ENCODE measurements at regions not wholly inside any gene's neighbourhood (a gene's known extent, or its start where the extent isn't known, plus 50 kb on each side); places are given as distances from the start of the nearest gene placed in this dataset.
A peak's percentile ranks its signal among the peaks of the same experiment; 100 is the strongest.
"Not testable (repeated sequence)": the region's sequence is repeated elsewhere in the genome, so short reads cannot be mapped to it uniquely, and the experiment has no call there.

- no peak overlapping the region for H3K27ac ChIP-seq
- no peak for DNase-seq (ENCODE audit: low read depth, low spot score)
These were observed 500.5 kb downstream of the SETD4 start for GRCh38 chr21:35559829-35560225.

GRCh38 chr21:35559128-35559828, 501.0 kb downstream of the SETD4 start:
- no peak overlapping the region for H3K27ac ChIP-seq
- DNase-seq (ENCODE audit: low read depth, low spot score) = no peak

GRCh38 chr21:35556536-35556935, 503.8 kb downstream of the SETD4 start:
- no peak for DNase-seq (ENCODE audit: low read depth, low spot score)
- H3K27ac ChIP-seq = no peak overlapping the region

- H3K27ac ChIP-seq; DNase-seq (ENCODE audit: low read depth, low spot score): not testable (repeated sequence)
These were observed 503.4 kb upstream of the RUNX1 start for GRCh38 chr21:35552483-35552882.

GRCh38 chr21:35548904-35549615, 500.0 kb upstream of the RUNX1 start:
- H3K27ac ChIP-seq = no peak overlapping the region
- DNase-seq (ENCODE audit: low read depth, low spot score) = no peak

GRCh38 chr21:35547946-35548774, 499.1 kb upstream of the RUNX1 start:
- no peak overlapping the region for H3K27ac ChIP-seq
- no peak for DNase-seq (ENCODE audit: low read depth, low spot score)

- DNase-seq (ENCODE audit: low read depth, low spot score) = no peak
These were observed 494.6 kb upstream of the RUNX1 start for GRCh38 chr21:35543746-35544145.

GRCh38 chr21:35540950-35541638, 492.0 kb upstream of the RUNX1 start:
- no peak for DNase-seq (ENCODE audit: low read depth, low spot score)
- H3K27ac ChIP-seq = no peak overlapping the region

More at GRCh38 chr21:35543746-35544145, 494.6 kb upstream of the RUNX1 start:
- no peak overlapping the region for H3K27ac ChIP-seq

- no peak for DNase-seq (ENCODE audit: low read depth, low spot score)
- H3K27ac ChIP-seq = no peak overlapping the region
These were observed 489.3 kb upstream of the RUNX1 start for GRCh38 chr21:35538386-35538785.

- no peak for DNase-seq (ENCODE audit: low read depth, low spot score)
- no peak overlapping the region for H3K27ac ChIP-seq
These were observed 488.5 kb upstream of the RUNX1 start for GRCh38 chr21:35537604-35538003.

GRCh38 chr21:35533893-35534292, 484.8 kb upstream of the RUNX1 start:
- DNase-seq (ENCODE audit: low read depth, low spot score) = no peak
- no peak overlapping the region for H3K27ac ChIP-seq

GRCh38 chr21:35530766-35531165, 481.7 kb upstream of the RUNX1 start:
- H3K27ac ChIP-seq = no peak overlapping the region
- no peak for DNase-seq (ENCODE audit: low read depth, low spot score)

GRCh38 chr21:35529171-35529863, 480.2 kb upstream of the RUNX1 start:
- no peak overlapping the region for H3K27ac ChIP-seq
- DNase-seq (ENCODE audit: low read depth, low spot score) = no peak

GRCh38 chr21:35528116-35529042, 479.3 kb upstream of the RUNX1 start:
- no peak overlapping the region for H3K27ac ChIP-seq
- DNase-seq (ENCODE audit: low read depth, low spot score) = no peak

GRCh38 chr21:35527358-35527757, 478.3 kb upstream of the RUNX1 start:
- no peak overlapping the region for H3K27ac ChIP-seq

GRCh38 chr21:35525443-35525842, 476.3 kb upstream of the RUNX1 start:
- DNase-seq (ENCODE audit: low read depth, low spot score) = peak; percentile 36
- H3K27ac ChIP-seq = peak overlapping the region; percentile 93

More at GRCh38 chr21:35527358-35527757, 478.3 kb upstream of the RUNX1 start:
- DNase-seq (ENCODE audit: low read depth, low spot score) = no peak

GRCh38 chr21:35521852-35522505, 472.9 kb upstream of the RUNX1 start:
- DNase-seq (ENCODE audit: low read depth, low spot score) = no peak
- H3K27ac ChIP-seq = no peak overlapping the region

GRCh38 chr21:35521293-35521692, 472.2 kb upstream of the RUNX1 start:
- no peak overlapping the region for H3K27ac ChIP-seq
- no peak for DNase-seq (ENCODE audit: low read depth, low spot score)

Measured in epithelial cell of prostate (primary cell).